Lower leg skin (tissue), 4 donors: ENCODE measurements at regions not wholly inside any gene's neighbourhood (a gene's known extent, or its start where the extent isn't known, plus 50 kb on each side); places are given as distances from the start of the nearest gene placed in this dataset.

Source experiments
- DNase-seq, 2 donors: peaks; one replicate each; pipeline ENCODE4 v3.0.0-alpha.2; 2019; ENCODE audit warnings: low spot score in 2 of 2
- H3K4me3 ChIP-seq: fragments of 200-600 bp; sonication (generic); 2 replicates; pipeline ENCODE4 v1.5.1; 2017; ENCODE audit warnings: mild to moderate bottlenecking, low read depth; ENCODE audit not compliant: poor library complexity, severe bottlenecking
- CTCF ChIP-seq, 3 donors: fragments of 450-650 bp; IDR thresholded peaks; one replicate each; pipeline ENCODE4 v1.5.1; 2016; ENCODE audit warnings: antibody characterized with exemption in 3 of 3, mild to moderate bottlenecking in 3 of 3, moderate library complexity in 2 of 3
- POLR2A ChIP-seq, 2 donors: fragments of 450-650 bp; IDR thresholded peaks; one replicate each; pipeline ENCODE4 v1.6.1; 2016 to 2017; ENCODE audit warnings: antibody characterized with exemption in 2 of 2, mild to moderate bottlenecking in 1 of 2, moderate library complexity in 1 of 2
- WGBS, 2 donors: methylation state at CpG; one replicate each; pipeline ENCODE4 v1.1.5; 2018; 5-methylcytosine and 5-hydroxymethylcytosine counted together
- intact Hi-C: fragments of 100-400 bp; cut with DNase I; formaldehyde crosslinking; loops from one replicate; pipeline ENCODE4 v1.15.0; 2023; ENCODE audit warnings: low total_unique reads

DNA sequence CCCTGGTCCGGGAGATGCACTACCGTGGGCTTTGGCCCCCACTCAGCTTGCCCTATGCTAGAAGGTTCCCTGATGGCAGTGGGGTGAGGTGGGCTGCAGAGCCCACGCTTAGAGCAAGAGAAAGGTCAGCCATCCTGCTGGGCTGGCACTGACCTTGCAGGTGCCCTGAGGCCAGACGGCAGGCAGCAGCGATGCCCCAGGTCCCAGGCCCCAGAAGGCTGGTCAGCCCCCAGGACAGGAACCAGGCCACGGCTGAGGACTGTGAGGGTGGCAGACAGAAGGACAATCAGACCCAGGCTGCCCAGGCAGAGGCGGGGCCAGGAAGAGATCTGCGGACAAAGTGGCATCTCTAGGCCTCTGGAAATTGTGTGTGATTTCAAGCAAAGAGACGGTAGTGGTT lies 231.7 kb downstream of the CTTN start:
- no peak for TF ChIP-seq POLR2A (IDR thresholded peaks at IDR 0.05)
- TF ChIP-seq CTCF (IDR thresholded peaks at IDR 0.05) = no peak
- 91 to 95% methylated on average over 9 of the region's 9 CpGs for WGBS, 2 donors
- no peak for DNase-seq
- no peak overlapping the region for H3K4me3 ChIP-seq
- intact Hi-C loops = no loop called here

DNA sequence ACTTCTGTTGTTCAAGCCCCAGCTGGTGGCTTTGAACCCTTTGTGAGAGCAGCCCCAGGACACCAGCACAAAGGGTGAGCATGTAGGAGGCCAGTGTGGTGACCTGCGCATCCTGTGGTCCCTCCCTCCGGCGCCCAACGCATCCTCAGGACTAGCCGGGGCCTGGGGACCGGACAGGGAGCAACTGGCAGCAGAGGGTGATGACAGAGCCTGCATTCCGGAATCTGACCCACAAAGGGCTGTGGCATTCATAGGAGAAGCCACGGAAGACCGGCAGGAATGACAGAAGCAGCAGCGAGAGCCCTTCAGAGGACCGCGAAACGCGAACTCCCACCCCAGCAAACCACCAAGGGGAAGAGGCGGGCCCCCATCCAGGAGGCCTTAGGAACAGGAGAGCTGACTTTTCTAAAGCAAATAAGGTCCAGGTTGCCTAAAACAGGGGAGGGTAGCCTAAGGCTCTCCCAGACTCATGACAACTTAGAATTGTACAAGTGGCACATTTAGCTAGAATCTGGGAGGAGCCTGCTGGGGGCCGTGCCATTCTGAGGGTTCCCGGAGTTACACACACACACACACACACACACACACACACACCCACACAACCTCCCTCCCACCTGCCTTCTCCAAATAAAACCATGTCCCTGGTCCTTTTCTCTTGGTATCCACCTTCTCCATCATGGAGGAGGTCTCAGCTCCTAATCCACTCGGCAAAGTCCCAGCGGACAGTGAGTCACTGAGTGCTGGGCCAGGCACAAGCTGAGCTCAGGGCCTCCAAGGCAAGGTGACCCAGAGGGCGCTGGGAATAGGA lies 232.7 kb downstream of the CTTN start:
- WGBS, 2 donors = 73 to 78% methylated on average over 20 of the region's 20 CpGs

DNA sequence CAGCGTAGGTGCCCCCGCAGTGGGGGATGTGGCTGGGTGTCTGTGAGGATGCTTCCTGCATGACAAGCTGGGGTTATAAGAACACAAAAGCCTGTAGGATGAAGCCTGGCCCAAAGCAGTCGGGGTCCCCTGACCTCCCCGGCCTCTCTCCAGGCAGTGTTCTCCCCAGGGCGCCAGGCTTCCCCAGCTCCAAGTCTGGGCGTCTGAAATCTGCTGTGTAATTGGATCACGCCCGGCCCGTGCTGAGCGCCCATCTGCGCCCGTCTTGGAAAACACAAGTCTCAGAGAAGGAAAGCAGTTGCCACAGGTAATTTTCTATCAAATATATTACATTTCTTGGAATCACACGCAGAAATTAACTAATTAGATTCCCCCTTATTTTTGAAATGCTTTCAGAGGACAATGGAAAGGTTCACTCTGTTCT lies 233.3 kb downstream of the CTTN start:
- intact Hi-C loops = no loop called here
- TF ChIP-seq POLR2A (IDR thresholded peaks at IDR 0.05) = no peak
- TF ChIP-seq CTCF (IDR thresholded peaks at IDR 0.05) = no peak
- 71 to 75% methylated on average over 13 of the region's 13 CpGs for WGBS, 2 donors
- DNase-seq = no peak
- H3K4me3 ChIP-seq = no peak overlapping the region

More for the DNA sequence above, 232.7 kb downstream of the CTTN start:
- intact Hi-C loops = no loop called here
- no peak overlapping the region for H3K4me3 ChIP-seq
- no peak for TF ChIP-seq CTCF (IDR thresholded peaks at IDR 0.05)
- TF ChIP-seq POLR2A (IDR thresholded peaks at IDR 0.05) = no peak
- no peak for DNase-seq

DNA sequence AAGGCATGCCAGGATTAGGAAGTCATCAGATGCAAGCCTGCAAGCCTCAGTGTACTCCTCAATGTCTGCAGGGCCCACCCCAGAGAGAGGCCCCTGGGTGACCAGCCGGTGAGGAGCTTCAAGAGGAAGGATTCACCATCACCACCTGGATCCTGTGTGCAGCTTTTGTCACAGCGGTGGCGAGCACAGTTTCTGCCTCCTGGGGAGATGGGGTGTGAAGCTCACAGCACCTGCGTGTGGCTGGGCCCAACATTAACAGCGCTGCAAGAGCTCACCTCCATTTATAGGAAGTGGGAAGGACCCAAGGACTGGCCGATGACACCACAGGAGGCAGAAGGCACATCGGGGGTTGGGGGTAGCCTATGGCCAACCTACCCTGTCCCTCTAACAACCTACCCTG lies 235.3 kb downstream of the CTTN start:
- intact Hi-C loops = no loop called here
- 88% methylated on average over 7 of the region's 7 CpGs for WGBS, 2 donors
- no peak overlapping the region for H3K4me3 ChIP-seq
- no peak for DNase-seq
- no peak for TF ChIP-seq POLR2A (IDR thresholded peaks at IDR 0.05)
- TF ChIP-seq CTCF (IDR thresholded peaks at IDR 0.05) = no peak

DNA sequence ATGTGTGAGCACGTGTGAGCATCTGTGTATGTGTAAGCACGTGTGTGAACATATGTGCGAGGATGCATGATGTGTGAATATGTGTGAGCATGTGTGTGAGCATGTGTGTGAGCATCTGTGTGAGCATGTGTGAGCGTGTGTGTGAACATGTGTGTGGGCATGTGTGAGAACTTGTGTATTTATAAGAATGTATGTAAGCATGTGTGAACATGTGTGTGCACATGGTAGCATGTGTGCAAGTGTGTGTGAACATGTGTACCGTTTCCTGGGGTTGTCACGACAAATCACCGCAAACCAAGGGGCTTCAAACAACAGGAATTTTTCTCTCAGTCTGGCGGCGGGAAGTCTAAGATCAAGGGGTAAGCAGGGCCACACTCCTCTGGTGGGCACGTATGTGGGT lies 238.3 kb downstream of the CTTN start:
- H3K4me3 ChIP-seq = no peak overlapping the region
- intact Hi-C loops = no loop called here
- no peak for TF ChIP-seq POLR2A (IDR thresholded peaks at IDR 0.05)
- no peak for TF ChIP-seq CTCF (IDR thresholded peaks at IDR 0.05)
- WGBS, 2 donors = 93 to 94% methylated on average over 10 of the region's 10 CpGs
- no peak for DNase-seq
